ENCODE measurements at regions not wholly inside any gene's neighbourhood (a gene's known extent, or its start where the extent isn't known, plus 50 kb on each side); places are given as distances from the start of the nearest gene placed in this dataset.

DNA sequence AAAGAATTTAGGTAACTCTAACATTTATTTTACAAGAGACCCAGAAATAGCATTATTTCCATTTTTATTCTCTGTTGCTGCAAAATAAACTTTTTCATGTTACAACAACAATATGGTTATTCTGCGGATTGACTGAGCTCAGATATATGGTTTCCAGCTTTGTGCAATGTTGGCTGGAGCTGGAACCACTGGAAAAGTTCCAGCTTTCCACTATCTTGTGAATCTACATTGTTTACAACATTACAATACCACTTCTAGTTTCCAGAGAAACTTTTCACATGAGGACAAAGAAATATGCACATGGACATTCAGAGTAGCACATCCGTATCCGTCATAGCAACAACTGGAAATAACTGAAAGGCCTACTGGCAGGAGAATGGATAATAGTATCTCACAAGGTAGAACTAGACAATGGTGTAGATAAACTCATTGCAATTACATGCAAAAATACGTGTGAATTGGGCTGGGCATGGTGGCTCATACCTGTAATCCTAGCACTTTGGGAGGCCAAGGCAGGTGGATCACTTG is 436.1 kb upstream of the ADAMTS16 start:
- TF ChIP-seq, protein P1, sequence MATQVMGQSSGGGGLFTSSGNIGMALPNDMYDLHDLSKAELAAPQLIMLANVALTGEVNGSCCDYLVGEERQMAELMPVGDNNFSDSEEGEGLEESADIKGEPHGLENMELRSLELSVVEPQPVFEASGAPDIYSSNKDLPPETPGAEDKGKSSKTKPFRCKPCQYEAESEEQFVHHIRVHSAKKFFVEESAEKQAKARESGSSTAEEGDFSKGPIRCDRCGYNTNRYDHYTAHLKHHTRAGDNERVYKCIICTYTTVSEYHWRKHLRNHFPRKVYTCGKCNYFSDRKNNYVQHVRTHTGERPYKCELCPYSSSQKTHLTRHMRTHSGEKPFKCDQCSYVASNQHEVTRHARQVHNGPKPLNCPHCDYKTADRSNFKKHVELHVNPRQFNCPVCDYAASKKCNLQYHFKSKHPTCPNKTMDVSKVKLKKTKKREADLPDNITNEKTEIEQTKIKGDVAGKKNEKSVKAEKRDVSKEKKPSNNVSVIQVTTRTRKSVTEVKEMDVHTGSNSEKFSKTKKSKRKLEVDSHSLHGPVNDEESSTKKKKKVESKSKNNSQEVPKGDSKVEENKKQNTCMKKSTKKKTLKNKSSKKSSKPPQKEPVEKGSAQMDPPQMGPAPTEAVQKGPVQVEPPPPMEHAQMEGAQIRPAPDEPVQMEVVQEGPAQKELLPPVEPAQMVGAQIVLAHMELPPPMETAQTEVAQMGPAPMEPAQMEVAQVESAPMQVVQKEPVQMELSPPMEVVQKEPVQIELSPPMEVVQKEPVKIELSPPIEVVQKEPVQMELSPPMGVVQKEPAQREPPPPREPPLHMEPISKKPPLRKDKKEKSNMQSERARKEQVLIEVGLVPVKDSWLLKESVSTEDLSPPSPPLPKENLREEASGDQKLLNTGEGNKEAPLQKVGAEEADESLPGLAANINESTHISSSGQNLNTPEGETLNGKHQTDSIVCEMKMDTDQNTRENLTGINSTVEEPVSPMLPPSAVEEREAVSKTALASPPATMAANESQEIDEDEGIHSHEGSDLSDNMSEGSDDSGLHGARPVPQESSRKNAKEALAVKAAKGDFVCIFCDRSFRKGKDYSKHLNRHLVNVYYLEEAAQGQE (IDR thresholded peaks at IDR 0.05; ENCODE audit: low read depth): no peak
- TF ChIP-seq, protein P2, sequence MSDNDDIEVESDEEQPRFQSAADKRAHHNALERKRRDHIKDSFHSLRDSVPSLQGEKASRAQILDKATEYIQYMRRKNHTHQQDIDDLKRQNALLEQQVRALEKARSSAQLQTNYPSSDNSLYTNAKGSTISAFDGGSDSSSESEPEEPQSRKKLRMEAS (IDR thresholded peaks at IDR 0.05): no peak
- TF ChIP-seq CEBPB (IDR thresholded peaks at IDR 0.05) (no peak), CREB1 (IDR thresholded peaks at IDR 0.05; ENCODE audit: low read depth) (no peak), TAF1 (IDR thresholded peaks at IDR 0.05; ENCODE audit: low read depth) (no peak), TEAD4 (IDR thresholded peaks at IDR 0.05) (no peak), NFIC (IDR thresholded peaks at IDR 0.05) (no peak), YY1 (IDR thresholded peaks at IDR 0.05; ENCODE audit: low read depth) (no peak), FOXM1 (IDR thresholded peaks at IDR 0.05; ENCODE audit: borderline replicate concordance, low read depth) (no peak), EGR1 (IDR thresholded peaks at IDR 0.05) (no peak)
- TF ChIP-seq, protein P3, sequence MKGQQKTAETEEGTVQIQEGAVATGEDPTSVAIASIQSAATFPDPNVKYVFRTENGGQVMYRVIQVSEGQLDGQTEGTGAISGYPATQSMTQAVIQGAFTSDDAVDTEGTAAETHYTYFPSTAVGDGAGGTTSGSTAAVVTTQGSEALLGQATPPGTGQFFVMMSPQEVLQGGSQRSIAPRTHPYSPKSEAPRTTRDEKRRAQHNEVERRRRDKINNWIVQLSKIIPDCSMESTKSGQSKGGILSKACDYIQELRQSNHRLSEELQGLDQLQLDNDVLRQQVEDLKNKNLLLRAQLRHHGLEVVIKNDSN (IDR thresholded peaks at IDR 0.05): no peak

DNA sequence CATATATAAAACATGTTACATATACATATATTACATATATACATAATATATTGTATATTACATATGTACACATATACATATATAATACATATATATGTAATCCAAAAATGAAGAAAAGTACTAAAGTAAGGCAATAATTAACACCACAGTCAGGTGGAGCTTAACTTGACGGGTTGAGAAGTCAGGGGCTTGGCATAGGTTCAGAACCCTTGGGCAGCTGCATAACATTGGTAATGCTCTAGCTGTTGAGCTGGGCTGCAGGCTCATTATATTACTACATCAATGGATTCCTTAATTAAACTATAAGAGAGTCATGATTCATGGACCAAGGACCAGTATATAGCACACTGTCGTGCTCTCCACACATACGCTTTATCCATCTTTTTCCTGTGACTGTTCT is 435.2 kb upstream of the ADAMTS16 start:
- TF ChIP-seq CEBPB (IDR thresholded peaks at IDR 0.05): no peak
- no peak for TF ChIP-seq TAF1 (IDR thresholded peaks at IDR 0.05; ENCODE audit: low read depth)
- TF ChIP-seq, protein P3 (IDR thresholded peaks at IDR 0.05): no peak
- TF ChIP-seq RAD21 (IDR thresholded peaks at IDR 0.05; ENCODE audit: low read depth): no peak
- no peak for TF ChIP-seq TCF12 (IDR thresholded peaks at IDR 0.05; ENCODE audit: low read depth)
- TF ChIP-seq CREB1 (IDR thresholded peaks at IDR 0.05; ENCODE audit: low read depth): no peak
- TF ChIP-seq YY1 (IDR thresholded peaks at IDR 0.05; ENCODE audit: low read depth): no peak
- TF ChIP-seq EP300 (IDR thresholded peaks at IDR 0.05; ENCODE audit: borderline replicate concordance): no peak
- no peak for TF ChIP-seq FOXM1 (IDR thresholded peaks at IDR 0.05; ENCODE audit: borderline replicate concordance, low read depth)
- TF ChIP-seq TEAD4 (IDR thresholded peaks at IDR 0.05): no peak
- no peak for TF ChIP-seq NFIC (IDR thresholded peaks at IDR 0.05)
- TF ChIP-seq, protein P2 (IDR thresholded peaks at IDR 0.05): no peak
- TF ChIP-seq EGR1 (IDR thresholded peaks at IDR 0.05): no peak

DNA sequence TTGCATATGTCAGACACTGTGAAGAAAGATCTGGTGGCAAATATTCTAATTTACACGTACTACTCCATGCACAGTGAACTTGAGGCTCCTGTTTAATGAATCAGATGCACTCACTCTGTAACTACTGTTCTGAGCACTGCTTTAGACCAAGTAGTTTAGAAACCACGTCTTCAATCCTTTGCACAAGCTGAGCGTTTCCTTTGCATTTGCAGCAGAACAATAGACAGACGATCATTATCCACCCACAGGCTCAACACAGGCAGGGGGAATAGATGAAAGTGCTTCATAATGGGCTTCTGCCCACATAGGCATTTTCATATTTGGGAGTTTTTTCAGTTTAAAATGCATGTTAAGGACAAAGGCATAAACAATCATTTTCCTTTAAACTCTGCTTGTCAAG is 423.3 kb upstream of the ADAMTS16 start:
- TF ChIP-seq, protein P3 (IDR thresholded peaks at IDR 0.05): no peak
- no peak for TF ChIP-seq FOXM1 (IDR thresholded peaks at IDR 0.05; ENCODE audit: borderline replicate concordance, low read depth)

DNA sequence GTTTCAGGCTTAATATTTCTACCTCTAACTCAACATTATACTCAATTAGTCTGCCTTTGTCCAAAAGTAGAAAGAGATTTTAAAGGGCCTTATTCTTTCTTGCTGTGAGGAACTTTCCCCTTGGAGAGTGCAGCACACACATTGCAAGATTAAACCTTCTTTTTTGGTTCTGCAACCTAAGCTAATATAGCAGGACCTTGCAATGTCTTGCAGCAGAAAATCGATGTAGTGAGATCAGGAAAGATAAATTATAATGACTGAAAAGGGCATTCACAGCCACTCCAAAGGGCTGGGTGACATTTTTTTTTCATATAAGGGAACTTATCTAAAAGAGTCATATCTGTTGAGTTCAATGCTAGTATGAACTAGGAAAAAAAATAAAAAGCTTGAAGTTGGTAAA is 422.7 kb upstream of the ADAMTS16 start:
- TF ChIP-seq CREB1 (IDR thresholded peaks at IDR 0.05; ENCODE audit: low read depth) (no peak), ZBTB7A (IDR thresholded peaks at IDR 0.05; ENCODE audit: low read depth) (no peak), NFIC (IDR thresholded peaks at IDR 0.05) (no peak), YY1 (IDR thresholded peaks at IDR 0.05; ENCODE audit: low read depth) (no peak), EP300 (IDR thresholded peaks at IDR 0.05; ENCODE audit: borderline replicate concordance) (no peak), TAF1 (IDR thresholded peaks at IDR 0.05; ENCODE audit: low read depth) (no peak), EGR1 (IDR thresholded peaks at IDR 0.05) (no peak), TCF12 (IDR thresholded peaks at IDR 0.05; ENCODE audit: low read depth) (no peak), TEAD4 (IDR thresholded peaks at IDR 0.05) (no peak), RAD21 (IDR thresholded peaks at IDR 0.05; ENCODE audit: low read depth) (no peak), CEBPB (IDR thresholded peaks at IDR 0.05) (no peak), FOXM1 (IDR thresholded peaks at IDR 0.05; ENCODE audit: borderline replicate concordance, low read depth) (no peak)
- TF ChIP-seq, protein P1 (IDR thresholded peaks at IDR 0.05; ENCODE audit: low read depth): no peak
- TF ChIP-seq, protein P3 (IDR thresholded peaks at IDR 0.05): no peak
- TF ChIP-seq, protein P2 (IDR thresholded peaks at IDR 0.05): no peak

DNA sequence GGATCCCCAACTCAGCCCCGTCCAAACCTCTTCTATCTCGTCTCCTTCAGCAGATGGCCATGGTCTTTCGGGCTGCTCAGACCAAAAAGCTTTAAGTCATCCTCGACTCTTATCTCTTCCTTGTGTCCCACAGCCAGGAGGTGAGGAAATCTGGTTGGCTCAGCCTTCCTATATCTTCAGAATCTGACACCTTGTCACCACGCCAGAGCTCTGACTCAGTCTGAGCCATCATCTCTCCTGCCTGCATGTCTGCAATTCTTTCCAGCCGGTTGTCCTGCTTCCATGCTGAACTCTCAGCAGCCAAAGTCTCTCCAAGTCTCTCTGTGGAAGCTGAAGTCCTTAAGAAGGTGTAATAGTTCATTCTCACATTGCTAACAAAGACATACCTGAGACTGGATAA is 419.3 kb upstream of the ADAMTS16 start:
- TF ChIP-seq, protein P2 (IDR thresholded peaks at IDR 0.05): no peak
- TF ChIP-seq, protein P1 (IDR thresholded peaks at IDR 0.05; ENCODE audit: low read depth): no peak
- TF ChIP-seq TEAD4 (IDR thresholded peaks at IDR 0.05): no peak
- no peak for TF ChIP-seq EGR1 (IDR thresholded peaks at IDR 0.05)
- TF ChIP-seq TAF1 (IDR thresholded peaks at IDR 0.05; ENCODE audit: low read depth): no peak
- no peak for TF ChIP-seq NFIC (IDR thresholded peaks at IDR 0.05)
- no peak for TF ChIP-seq FOXM1 (IDR thresholded peaks at IDR 0.05; ENCODE audit: borderline replicate concordance, low read depth)
- no peak for TF ChIP-seq CEBPB (IDR thresholded peaks at IDR 0.05)
- no peak for TF ChIP-seq EP300 (IDR thresholded peaks at IDR 0.05; ENCODE audit: borderline replicate concordance)

All from Ishikawa (cell line).